ENCODE measurements at regions not wholly inside any gene's neighbourhood (a gene's known extent, or its start where the extent isn't known, plus 50 kb on each side); places are given as distances from the start of the nearest gene placed in this dataset.

- Histone ChIP-seq H3K9me3 (ENCODE audit: insufficient read depth, low read depth, low read length) (no peaks in the 10 kb centered on the region), H3K9ac (ENCODE audit: low read depth, low read length, poor library complexity, severe bottlenecking) (no peak overlapping the region), H3K79me2 (ENCODE audit: insufficient read depth, low read length) (no peaks in the 10 kb centered on the region), H3K9me2 (replicated peaks; ENCODE audit: low read depth, low read length) (no peaks in the 10 kb centered on the region), H3K4me1 (ENCODE audit: insufficient read depth, low read length, poor library complexity, severe bottlenecking) (peaks cover 14% of the 10 kb centered on the region), H4K20me1 (ENCODE audit: insufficient read depth, low read length, poor library complexity, severe bottlenecking) (no peaks in the 10 kb centered on the region), H3K27me3 (ENCODE audit: insufficient read depth, low read length, poor library complexity, severe bottlenecking) (no peaks in the 10 kb centered on the region), H3F3A (ENCODE audit: low read depth) (no peaks in the 10 kb centered on the region), H3K36me3 (ENCODE audit: insufficient read depth, low read length) (no peaks in the 10 kb centered on the region), H2AFZ (ENCODE audit: low read length) (no peak overlapping the region), H3K4me3 (ENCODE audit: low read length, poor library complexity, severe bottlenecking) (no peak overlapping the region), H3K4me2 (ENCODE audit: low read depth, low read length, poor library complexity, severe bottlenecking) (no peak overlapping the region)
- TF ChIP-seq CTCF (conservative IDR thresholded peaks at IDR 0.05; ENCODE audit: low read length) = no peak
- no peak for TF ChIP-seq EZH2phosphoT487 (IDR thresholded peaks at IDR 0.05; ENCODE audit: borderline replicate concordance)
These were observed 111.4 kb downstream of the SPP2 start for GRCh38 chr2:234161932-234162331.

- Histone ChIP-seq H3K36me3 (ENCODE audit: insufficient read depth, low read length) (no peaks in the 10 kb centered on the region), H3K9ac (ENCODE audit: low read depth, low read length, poor library complexity, severe bottlenecking) (no peak overlapping the region), H3F3A (ENCODE audit: low read depth) (no peaks in the 10 kb centered on the region), H3K4me3 (ENCODE audit: low read length, poor library complexity, severe bottlenecking) (no peak overlapping the region), H3K79me2 (ENCODE audit: insufficient read depth, low read length) (no peaks in the 10 kb centered on the region), H3K4me1 (ENCODE audit: insufficient read depth, low read length, poor library complexity, severe bottlenecking) (peaks cover 6% of the 10 kb centered on the region), H4K20me1 (ENCODE audit: insufficient read depth, low read length, poor library complexity, severe bottlenecking) (no peaks in the 10 kb centered on the region), H3K4me2 (ENCODE audit: low read depth, low read length, poor library complexity, severe bottlenecking) (no peak overlapping the region), H3K9me3 (ENCODE audit: insufficient read depth, low read depth, low read length) (no peaks in the 10 kb centered on the region), H3K27me3 (ENCODE audit: insufficient read depth, low read length, poor library complexity, severe bottlenecking) (no peaks in the 10 kb centered on the region), H3K9me2 (replicated peaks; ENCODE audit: low read depth, low read length) (no peaks in the 10 kb centered on the region), H2AFZ (ENCODE audit: low read length) (no peak overlapping the region)
- TF ChIP-seq CTCF (conservative IDR thresholded peaks at IDR 0.05; ENCODE audit: low read length) = no peak
- TF ChIP-seq EZH2phosphoT487 (IDR thresholded peaks at IDR 0.05; ENCODE audit: borderline replicate concordance) = no peak
These were observed 108.3 kb downstream of the SPP2 start for GRCh38 chr2:234158812-234159211.

GRCh38 chr2:234157817-234158588, 107.5 kb downstream of the SPP2 start:
- H3K36me3 ChIP-seq (ENCODE audit: insufficient read depth, low read length) = no peaks in the 10 kb centered on the region
- no peak overlapping the region for H2AFZ ChIP-seq (ENCODE audit: low read length)
- H3K4me3 ChIP-seq (ENCODE audit: low read length, poor library complexity, severe bottlenecking) = no peak overlapping the region
- H3K79me2 ChIP-seq (ENCODE audit: insufficient read depth, low read length) = no peaks in the 10 kb centered on the region
- H3K9ac ChIP-seq (ENCODE audit: low read depth, low read length, poor library complexity, severe bottlenecking) = no peak overlapping the region
- no peak for TF ChIP-seq CTCF (conservative IDR thresholded peaks at IDR 0.05; ENCODE audit: low read length)
- TF ChIP-seq EZH2phosphoT487 (IDR thresholded peaks at IDR 0.05; ENCODE audit: borderline replicate concordance) = no peak
- no peaks in the 10 kb centered on the region for H4K20me1 ChIP-seq (ENCODE audit: insufficient read depth, low read length, poor library complexity, severe bottlenecking)
- no peaks in the 10 kb centered on the region for H3F3A ChIP-seq (ENCODE audit: low read depth)
- peaks cover 5% of the 10 kb centered on the region for H3K4me1 ChIP-seq (ENCODE audit: insufficient read depth, low read length, poor library complexity, severe bottlenecking)
- H3K27me3 ChIP-seq (ENCODE audit: insufficient read depth, low read length, poor library complexity, severe bottlenecking) = no peaks in the 10 kb centered on the region
- no peaks in the 10 kb centered on the region for H3K9me2 ChIP-seq (replicated peaks; ENCODE audit: low read depth, low read length)
- H3K4me2 ChIP-seq (ENCODE audit: low read depth, low read length, poor library complexity, severe bottlenecking) = no peak overlapping the region
- no peaks in the 10 kb centered on the region for H3K9me3 ChIP-seq (ENCODE audit: insufficient read depth, low read depth, low read length)

Data from Loucy (cell line).